Uterus (tissue), 3 donors: ENCODE measurements at regions not wholly inside any gene's neighbourhood (a gene's known extent, or its start where the extent isn't known, plus 50 kb on each side); places are given as distances from the start of the nearest gene placed in this dataset.

Experiments used
- DNase-seq, 2 donors: peaks; one replicate each; pipeline ENCODE4 v3.0.0-alpha.2; 2019 to 2020
- H3K27ac ChIP-seq, 2 donors: fragments of 200-600 bp; sonication (generic); 1 replicate in 1 of 2; 2 replicates in 1 of 2; pipeline ENCODE4 v1.5.1; 2016 to 2018
- H3K27me3 ChIP-seq, 2 donors: fragments of 200-600 bp; sonication (generic); one replicate each; pipeline ENCODE4 v1.5.1; 2018 to 2019; ENCODE audit warnings: control low read depth in 1 of 2
- H3K36me3 ChIP-seq, 2 donors: fragments of 200-600 bp; sonication (generic); one replicate each; pipeline ENCODE4 v1.5.1; 2019; ENCODE audit warnings: control low read depth in 1 of 2
- H3K4me1 ChIP-seq, 2 donors: fragments of 200-600 bp; sonication (generic); one replicate each; pipeline ENCODE4 v1.5.1; 2018 to 2019; ENCODE audit warnings: control low read depth in 1 of 2
- H3K4me3 ChIP-seq, 2 donors: fragments of 200-600 bp; sonication (generic); 1 replicate in 1 of 2; 2 replicates in 1 of 2; pipeline ENCODE4 v1.5.1; 2018 to 2019; ENCODE audit warnings: mild to moderate bottlenecking in 1 of 2
- H3K9me3 ChIP-seq, 2 donors: fragments of 200-600 bp; sonication (generic); one replicate each; pipeline ENCODE4 v1.5.1; 2019; ENCODE audit warnings: control low read depth in 1 of 2
- POLR2A ChIP-seq, 2 donors: fragments of 450-650 bp; IDR thresholded peaks; one replicate each; pipeline ENCODE4 v1.6.1; 2016; ENCODE audit warnings: antibody characterized with exemption in 2 of 2, mild to moderate bottlenecking in 1 of 2, moderate library complexity in 1 of 2
- intact Hi-C: fragments of 100-400 bp; cut with DNase I; formaldehyde crosslinking; loops from one replicate; pipeline ENCODE4 v1.15.1; 2023; ENCODE audit warnings: low total_unique reads
- TF ChIP-seq, protein P1 (sequence below), 4 experiments: fragments of 200-600 bp in 2 of 4; fragments of 450-650 bp in 2 of 4; sonication (generic) in 2 of 4; IDR thresholded peaks; one replicate each; pipeline ENCODE4 v1.5.1; 2016 to 2019; ENCODE audit warnings: antibody characterized with exemption in 4 of 4, mild to moderate bottlenecking in 2 of 4, moderate library complexity in 1 of 4
- donor health status: DM: yes; HTN: yes; CAD: no.

DNA sequence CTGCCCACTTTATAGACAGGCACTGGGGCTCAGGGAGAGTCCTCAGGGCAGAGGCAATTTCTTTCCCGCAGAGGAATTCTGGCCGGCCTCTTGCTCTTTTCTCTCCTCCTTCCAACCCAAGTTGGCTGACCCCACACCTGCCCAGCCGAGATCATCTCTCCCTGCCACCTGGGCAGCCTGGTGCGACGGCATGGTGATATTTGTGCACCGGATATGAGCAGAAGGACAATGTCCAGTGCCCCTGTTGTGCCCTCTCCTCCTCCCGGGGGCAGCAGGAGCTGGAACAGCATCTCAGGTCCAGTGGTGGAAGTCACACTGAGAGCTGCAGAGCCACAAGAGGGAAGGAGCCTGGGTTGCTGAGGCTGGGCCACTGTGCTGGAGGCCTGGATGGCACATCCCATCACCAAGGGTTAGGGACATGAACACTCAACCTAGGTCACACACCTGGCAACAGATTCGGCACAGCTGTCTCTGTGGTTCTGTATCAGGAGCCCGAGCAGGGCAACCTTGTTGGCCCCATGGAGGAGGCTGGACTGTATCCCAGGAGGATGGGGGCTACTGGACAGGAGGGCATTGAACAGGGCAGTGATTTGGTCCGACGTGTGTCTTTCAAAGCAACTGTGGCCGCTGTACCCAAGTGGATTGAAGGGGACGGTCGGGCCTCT, 57.7 kb upstream of the DIO3 start:
- Histone ChIP-seq H3K27ac (no peak overlapping the region), H3K9me3 (no peaks in the 10 kb centered on the region), H3K4me1 (no peaks in the 10 kb centered on the region), H3K4me3 (no peak overlapping the region), H3K27me3 (no peaks in the 10 kb centered on the region), H3K36me3 (no peaks in the 10 kb centered on the region)
- intact Hi-C loops, result no loop called here
- DNase-seq, result peak; percentile 7
- TF ChIP-seq, protein P1, sequence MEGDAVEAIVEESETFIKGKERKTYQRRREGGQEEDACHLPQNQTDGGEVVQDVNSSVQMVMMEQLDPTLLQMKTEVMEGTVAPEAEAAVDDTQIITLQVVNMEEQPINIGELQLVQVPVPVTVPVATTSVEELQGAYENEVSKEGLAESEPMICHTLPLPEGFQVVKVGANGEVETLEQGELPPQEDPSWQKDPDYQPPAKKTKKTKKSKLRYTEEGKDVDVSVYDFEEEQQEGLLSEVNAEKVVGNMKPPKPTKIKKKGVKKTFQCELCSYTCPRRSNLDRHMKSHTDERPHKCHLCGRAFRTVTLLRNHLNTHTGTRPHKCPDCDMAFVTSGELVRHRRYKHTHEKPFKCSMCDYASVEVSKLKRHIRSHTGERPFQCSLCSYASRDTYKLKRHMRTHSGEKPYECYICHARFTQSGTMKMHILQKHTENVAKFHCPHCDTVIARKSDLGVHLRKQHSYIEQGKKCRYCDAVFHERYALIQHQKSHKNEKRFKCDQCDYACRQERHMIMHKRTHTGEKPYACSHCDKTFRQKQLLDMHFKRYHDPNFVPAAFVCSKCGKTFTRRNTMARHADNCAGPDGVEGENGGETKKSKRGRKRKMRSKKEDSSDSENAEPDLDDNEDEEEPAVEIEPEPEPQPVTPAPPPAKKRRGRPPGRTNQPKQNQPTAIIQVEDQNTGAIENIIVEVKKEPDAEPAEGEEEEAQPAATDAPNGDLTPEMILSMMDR (IDR thresholded peaks at IDR 0.05), result no peak
- no peak for TF ChIP-seq POLR2A (IDR thresholded peaks at IDR 0.05)

GRCh38 chr14:101504096-101504948, 57.0 kb upstream of the DIO3 start:
- DNase-seq, result peak; percentile 9 to 11
- H3K4me1 ChIP-seq, result no peaks in the 10 kb centered on the region

DNA sequence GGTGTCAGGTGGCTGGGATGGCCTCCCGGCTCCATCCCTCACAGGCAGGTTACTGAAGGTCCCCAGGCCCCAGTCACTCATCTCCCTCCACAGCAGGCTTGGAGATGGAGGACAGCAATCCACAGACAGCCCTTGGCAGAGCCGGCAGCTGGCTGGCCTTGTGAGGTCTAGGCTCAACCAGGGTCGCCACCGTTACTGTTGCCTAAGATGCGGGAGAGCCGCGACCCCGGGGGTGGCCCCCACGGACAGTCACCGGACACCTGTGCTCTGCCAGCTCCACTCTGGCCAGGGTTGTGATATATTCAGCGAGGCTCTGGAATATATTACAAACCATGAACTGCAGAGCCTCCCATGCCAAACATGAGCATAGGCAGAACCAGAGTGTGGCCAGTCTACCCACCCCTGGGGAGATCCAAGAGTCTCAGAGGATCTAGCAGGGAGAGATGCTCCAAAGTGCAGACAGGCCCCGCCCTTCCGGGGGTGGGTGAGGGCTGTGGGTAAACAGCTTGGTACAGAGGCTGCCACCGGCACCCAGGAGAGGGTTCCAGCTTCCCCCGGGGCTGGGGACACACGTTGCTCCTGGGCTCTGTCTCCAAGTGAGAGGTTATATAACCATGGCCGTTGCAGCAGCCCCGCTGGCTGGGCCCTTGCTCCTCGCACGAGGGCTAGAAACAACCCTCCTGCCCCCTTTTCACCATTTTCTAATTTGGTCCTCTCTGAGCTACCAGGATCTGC, 55.9 kb upstream of the DIO3 start:
- no peak overlapping the region for H3K27ac ChIP-seq
- no peak overlapping the region for H3K4me3 ChIP-seq
- intact Hi-C loops, result no loop called here
- H3K27me3 ChIP-seq, result no peaks in the 10 kb centered on the region
- no peaks in the 10 kb centered on the region for H3K36me3 ChIP-seq
- TF ChIP-seq, protein P1 (IDR thresholded peaks at IDR 0.05), result no peak
- no peak for TF ChIP-seq POLR2A (IDR thresholded peaks at IDR 0.05)
- H3K4me1 ChIP-seq, result no peaks in the 10 kb centered on the region
- DNase-seq, result peak; percentile 9 to 11
- no peaks in the 10 kb centered on the region for H3K9me3 ChIP-seq

More at GRCh38 chr14:101504096-101504948, 57.0 kb upstream of the DIO3 start:
- intact Hi-C loops, result no loop called here
- Histone ChIP-seq H3K27ac (no peak overlapping the region), H3K27me3 (no peaks in the 10 kb centered on the region), H3K36me3 (no peaks in the 10 kb centered on the region), H3K9me3 (no peaks in the 10 kb centered on the region), H3K4me3 (no peak overlapping the region)
- TF ChIP-seq POLR2A (IDR thresholded peaks at IDR 0.05), result no peak
- TF ChIP-seq, protein P1 (IDR thresholded peaks at IDR 0.05), result no peak

GRCh38 chr14:101506211-101506925, 54.9 kb upstream of the DIO3 start:
- no peaks in the 10 kb centered on the region for H3K4me1 ChIP-seq
- H3K36me3 ChIP-seq, result no peaks in the 10 kb centered on the region
- no peak overlapping the region for H3K27ac ChIP-seq
- intact Hi-C loops, result no loop called here
- DNase-seq, result peak; percentile 12 to 16
- no peaks in the 10 kb centered on the region for H3K27me3 ChIP-seq
- no peak for TF ChIP-seq POLR2A (IDR thresholded peaks at IDR 0.05)
- TF ChIP-seq, protein P1 (IDR thresholded peaks at IDR 0.05), result no peak
- H3K4me3 ChIP-seq, result no peak overlapping the region
- H3K9me3 ChIP-seq, result no peaks in the 10 kb centered on the region
